WTC11 (cell line): ENCODE measurements at regions not wholly inside any gene's neighbourhood (a gene's known extent, or its start where the extent isn't known, plus 50 kb on each side); places are given as distances from the start of the nearest gene placed in this dataset.

Experiments used
- ATAC-seq: fragments of 200-7000 bp; cut with Tn5 transposase; 2 replicates; pipeline ENCODE4 v1.10.0; 2021; ENCODE audit warnings: mild to moderate bottlenecking, moderate library complexity
- CTCF ChIA-PET: fragments of 300-600 bp; sonication (Branson Sonifier 250); formaldehyde crosslinking; loops from one replicate; lab custom pipeline; 2021; ENCODE audit warnings: antibody characterized with exemption; lab: Charles Lee
- POLR2A ChIA-PET: fragments of 350-600 bp; sonication (Branson Sonifier 250); formaldehyde crosslinking; loops from one replicate; lab custom pipeline; 2021; ENCODE audit warnings: antibody characterized with exemption; lab: Charles Lee
- DNase-seq: peaks from one replicate; pipeline ENCODE4 v3.0.0; 2021; ENCODE audit warnings: low spot score
- H3K27ac Mint-ChIP-seq: 2 replicates; pipeline ENCODE4 v1.8.0; 2021; ENCODE audit warnings: mixed read lengths
- H3K27me3 Mint-ChIP-seq: 2 replicates; pipeline ENCODE4 v1.8.0; 2021; ENCODE audit warnings: low read depth, mild to moderate bottlenecking, moderate library complexity, mixed read lengths
- H3K36me3 Mint-ChIP-seq: 2 replicates; pipeline ENCODE4 v1.8.0; 2021; ENCODE audit warnings: mixed read lengths
- H3K4me1 Mint-ChIP-seq: 2 replicates; pipeline ENCODE4 v1.8.0; 2022; ENCODE audit warnings: mixed read lengths
- H3K4me3 Mint-ChIP-seq: 2 replicates; pipeline ENCODE4 v1.8.0; 2021; ENCODE audit warnings: mild to moderate bottlenecking, moderate library complexity, mixed read lengths
- H3K9me3 Mint-ChIP-seq: 2 replicates; pipeline ENCODE4 v1.8.0; 2021; ENCODE audit warnings: mixed read lengths
- ARID4B ChIP-seq: sonication (generic); formaldehyde crosslinking; IDR thresholded peaks from 2 replicates; pipeline ENCODE4 v1.8.0; 2023; ENCODE audit warnings: missing genetic modification reagents, mild to moderate bottlenecking, borderline replicate concordance
- E2F4 ChIP-seq: sonication (generic); formaldehyde crosslinking; IDR thresholded peaks from 2 replicates; pipeline ENCODE4 v1.8.1; 2022; ENCODE audit warnings: low read depth, mild to moderate bottlenecking, moderate library complexity, missing genetic modification reagents, borderline replicate concordance
- ELF4 ChIP-seq: sonication (generic); formaldehyde crosslinking; IDR thresholded peaks from 2 replicates; pipeline ENCODE4 v1.8.1; 2022; ENCODE audit warnings: low read depth, mild to moderate bottlenecking, moderate library complexity, missing genetic modification reagents
- ESRRA ChIP-seq: sonication (generic); formaldehyde crosslinking; IDR thresholded peaks from 2 replicates; pipeline ENCODE4 v1.8.1; 2022; ENCODE audit warnings: mild to moderate bottlenecking, missing genetic modification reagents, borderline replicate concordance
- IRF1 ChIP-seq: sonication (generic); formaldehyde crosslinking; IDR thresholded peaks from 2 replicates; pipeline ENCODE4 v1.8.0; 2023; ENCODE audit warnings: missing genetic modification reagents
- KAT7 ChIP-seq: sonication (generic); formaldehyde crosslinking; IDR thresholded peaks from 2 replicates; pipeline ENCODE4 v1.8.1; 2023; ENCODE audit warnings: missing genetic modification reagents, mild to moderate bottlenecking, borderline replicate concordance
- MYBL2 ChIP-seq: sonication (generic); formaldehyde crosslinking; IDR thresholded peaks from 2 replicates; pipeline ENCODE4 v1.8.1; 2023; ENCODE audit warnings: mild to moderate bottlenecking, moderate library complexity, missing genetic modification reagents
- NFE2L1 ChIP-seq: sonication (generic); formaldehyde crosslinking; IDR thresholded peaks from 2 replicates; pipeline ENCODE4 v1.8.1; 2023; ENCODE audit warnings: missing genetic modification reagents
- NR1H2 ChIP-seq: sonication (generic); formaldehyde crosslinking; IDR thresholded peaks from 2 replicates; pipeline ENCODE4 v1.9.0; 2021; ENCODE audit warnings: mild to moderate bottlenecking, moderate library complexity, missing genetic modification reagents
- NR2C2 ChIP-seq: sonication (generic); formaldehyde crosslinking; IDR thresholded peaks from 2 replicates; pipeline ENCODE4 v1.8.0; 2022; ENCODE audit warnings: mild to moderate bottlenecking, missing genetic modification reagents
- NR3C1 ChIP-seq: sonication (generic); formaldehyde crosslinking; conservative IDR thresholded peaks from 2 replicates; pipeline ENCODE4 v1.8.1; 2023; ENCODE audit warnings: low read depth, mild to moderate bottlenecking, missing genetic modification reagents
- PRRX2 ChIP-seq: fragments of 250-450 bp; sonication (Bioruptor Pico); IDR thresholded peaks from 2 replicates; pipeline ENCODE4 v1.8.0; 2021; ENCODE audit warnings: mild to moderate bottlenecking
- RORB ChIP-seq: fragments of 250-450 bp; sonication (Bioruptor Pico); IDR thresholded peaks from 2 replicates; pipeline ENCODE4 v1.9.0; 2021; ENCODE audit warnings: mild to moderate bottlenecking
- SP1 ChIP-seq: sonication (generic); formaldehyde crosslinking; conservative IDR thresholded peaks from 2 replicates; pipeline ENCODE4 v1.8.1; 2022; ENCODE audit warnings: missing genetic modification reagents
- TCF7 ChIP-seq: sonication (generic); formaldehyde crosslinking; IDR thresholded peaks from 2 replicates; pipeline ENCODE4 v1.8.0; 2022; ENCODE audit warnings: mild to moderate bottlenecking, low read depth, missing genetic modification reagents, moderate library complexity
- ZBTB21 ChIP-seq: sonication (generic); formaldehyde crosslinking; IDR thresholded peaks from 2 replicates; pipeline ENCODE4 v1.8.1; 2023; ENCODE audit warnings: mild to moderate bottlenecking, missing genetic modification reagents, borderline replicate concordance
- ZNF138 ChIP-seq: sonication (generic); formaldehyde crosslinking; conservative IDR thresholded peaks from 2 replicates; pipeline ENCODE4 v1.8.1; 2022; ENCODE audit warnings: mild to moderate bottlenecking, moderate library complexity, missing genetic modification reagents
- ZNF219 ChIP-seq: sonication (generic); formaldehyde crosslinking; IDR thresholded peaks from 2 replicates; pipeline ENCODE4 v1.8.0; 2023; ENCODE audit warnings: missing genetic modification reagents, mild to moderate bottlenecking, borderline replicate concordance
- ZNF232 ChIP-seq: sonication (generic); formaldehyde crosslinking; IDR thresholded peaks from 2 replicates; pipeline ENCODE4 v1.8.0; 2022; ENCODE audit warnings: mild to moderate bottlenecking, missing genetic modification reagents
- ZNF396 ChIP-seq: fragments of 250-450 bp; sonication (Bioruptor Pico); IDR thresholded peaks from 2 replicates; pipeline ENCODE4 v1.8.0; 2021; ENCODE audit warnings: mild to moderate bottlenecking, moderate library complexity, borderline replicate concordance

GRCh38 chr1:101302831-101303511 is 66.2 kb downstream of the S1PR1 start:
- DNase-seq (no peak), ATAC-seq (no peak)
- Mint-ChIP-seq H3K27me3 (peaks cover 9% of the 10 kb centered on the region), H3K36me3 (no peaks in the 10 kb centered on the region), H3K27ac (no peak overlapping the region), H3K4me3 (no peak overlapping the region), H3K4me1 (peaks cover 9% of the 10 kb centered on the region; the same call in 1 of the 2 replicates), H3K9me3 (no peaks in the 10 kb centered on the region)
- CTCF ChIA-PET = interaction anchor here (1.8 kb wide), 1 partner anchor 14 kb away, joined by 7 read pairs; no protein-coding TSS in a partner anchor
- POLR2A ChIA-PET = no interaction called here
- no peak for TF ChIP-seq NR3C1 (CRISPR knock-in tag)
- TF ChIP-seq IRF1 = no peak
- no peak for TF ChIP-seq KAT7 (CRISPR knock-in tag)
- TF ChIP-seq ARID4B (CRISPR knock-in tag) = no peak
- TF ChIP-seq MYBL2 = no peak
- no peak for TF ChIP-seq TCF7 (CRISPR knock-in tag)
- TF ChIP-seq ELF4 (CRISPR knock-in tag) = no peak
- no peak for TF ChIP-seq ESRRA (CRISPR knock-in tag)
- no peak for TF ChIP-seq NR1H2 (CRISPR knock-in tag)
- no peak for TF ChIP-seq NFE2L1 (CRISPR knock-in tag)
- no peak for TF ChIP-seq ZNF396
- no peak for TF ChIP-seq ZNF232 (CRISPR knock-in tag)
- no peak for TF ChIP-seq ZNF138 (CRISPR knock-in tag)
- TF ChIP-seq ZNF219 (CRISPR knock-in tag) = no peak
- TF ChIP-seq E2F4 (CRISPR knock-in tag) = no peak
- no peak for TF ChIP-seq NR2C2 (CRISPR knock-in tag)
- TF ChIP-seq ZBTB21 (CRISPR knock-in tag) = no peak
- no peak for TF ChIP-seq RORB (CRISPR knock-in tag)
- TF ChIP-seq PRRX2 (CRISPR knock-in tag) = no peak
- no peak for TF ChIP-seq SP1 (CRISPR knock-in tag)
